ENCODE measurements at regions not wholly inside any gene's neighbourhood (a gene's known extent, or its start where the extent isn't known, plus 50 kb on each side); places are given as distances from the start of the nearest gene placed in this dataset.

- TF ChIP-seq, protein P1, sequence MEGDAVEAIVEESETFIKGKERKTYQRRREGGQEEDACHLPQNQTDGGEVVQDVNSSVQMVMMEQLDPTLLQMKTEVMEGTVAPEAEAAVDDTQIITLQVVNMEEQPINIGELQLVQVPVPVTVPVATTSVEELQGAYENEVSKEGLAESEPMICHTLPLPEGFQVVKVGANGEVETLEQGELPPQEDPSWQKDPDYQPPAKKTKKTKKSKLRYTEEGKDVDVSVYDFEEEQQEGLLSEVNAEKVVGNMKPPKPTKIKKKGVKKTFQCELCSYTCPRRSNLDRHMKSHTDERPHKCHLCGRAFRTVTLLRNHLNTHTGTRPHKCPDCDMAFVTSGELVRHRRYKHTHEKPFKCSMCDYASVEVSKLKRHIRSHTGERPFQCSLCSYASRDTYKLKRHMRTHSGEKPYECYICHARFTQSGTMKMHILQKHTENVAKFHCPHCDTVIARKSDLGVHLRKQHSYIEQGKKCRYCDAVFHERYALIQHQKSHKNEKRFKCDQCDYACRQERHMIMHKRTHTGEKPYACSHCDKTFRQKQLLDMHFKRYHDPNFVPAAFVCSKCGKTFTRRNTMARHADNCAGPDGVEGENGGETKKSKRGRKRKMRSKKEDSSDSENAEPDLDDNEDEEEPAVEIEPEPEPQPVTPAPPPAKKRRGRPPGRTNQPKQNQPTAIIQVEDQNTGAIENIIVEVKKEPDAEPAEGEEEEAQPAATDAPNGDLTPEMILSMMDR (conservative IDR thresholded peaks at IDR 0.05; ENCODE audit: low read length): no peak
- no peak for TF ChIP-seq EZH2phosphoT487 (IDR thresholded peaks at IDR 0.05; ENCODE audit: borderline replicate concordance)
Measured at GRCh38 chr3:20280257-20280656, 94.3 kb upstream of the SGO1 start.

Data from Loucy (cell line).